ENCODE measurements at regions not wholly inside any gene's neighbourhood (a gene's known extent, or its start where the extent isn't known, plus 50 kb on each side); places are given as distances from the start of the nearest gene placed in this dataset.

DNA sequence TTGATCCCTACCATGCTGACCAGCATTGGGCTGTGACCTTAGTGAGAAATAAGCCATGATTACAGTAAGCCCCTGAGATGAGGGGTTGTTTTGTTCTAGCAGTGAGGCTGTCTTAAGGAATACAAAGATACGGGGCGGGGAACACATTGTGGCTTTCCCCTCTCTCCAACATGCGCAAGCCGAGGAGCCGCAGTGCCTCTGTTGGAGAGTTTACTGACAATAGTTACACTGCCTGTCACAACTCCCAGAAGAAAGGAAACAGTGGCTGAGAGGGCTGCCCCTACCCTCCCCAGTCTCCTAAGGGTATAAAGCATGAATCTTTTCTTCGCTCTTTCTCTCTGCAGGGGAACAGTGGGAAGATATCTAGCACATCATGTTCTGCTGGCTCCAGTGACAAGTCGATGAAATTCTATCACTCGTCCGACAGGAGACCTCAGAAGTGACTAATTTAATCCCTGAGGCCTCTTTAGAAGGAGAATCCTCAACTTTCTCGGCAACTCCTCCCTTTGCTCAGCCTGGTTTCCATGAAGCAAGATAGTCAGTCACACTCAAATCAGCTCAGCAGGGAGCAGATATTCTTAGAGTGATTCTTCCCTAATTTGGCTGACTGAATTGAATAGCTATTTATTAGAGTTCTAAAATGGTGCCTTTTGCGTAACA lies 409.0 kb upstream of the PROK2 start:
- H3K4me1 Mint-ChIP-seq, result no peaks in the 10 kb centered on the region
- CTCF ChIA-PET, result no interaction called here
- no peaks in the 10 kb centered on the region for H3K9me3 Mint-ChIP-seq
- no peaks in the 10 kb centered on the region for H3K4me1 ChIP-seq (ENCODE audit: insufficient read depth, low read length)
- no peak overlapping the region for H3K27ac ChIP-seq (ENCODE audit: low read depth, low read length)
- POLR2A ChIA-PET, result no interaction called here
- H3K27me3 Mint-ChIP-seq, result peaks cover 0 to 4% of the 10 kb centered on the region in 2 donors
- no peak overlapping the region for H3K4me3 ChIP-seq (ENCODE audit: low read length)
- no peaks in the 10 kb centered on the region for H3K9me3 ChIP-seq (ENCODE audit: low read length)
- H3K27me3 ChIP-seq (ENCODE audit: insufficient read depth, low read length, poor library complexity, severe bottlenecking), result no peaks in the 10 kb centered on the region
- H3K36me3 Mint-ChIP-seq, result peaks cover 0 to 1% (median 0%) of the 10 kb centered on the region in 3 donors
- no peak overlapping the region for H3K4me3 Mint-ChIP-seq
- DNase-seq, result no peak
- no peaks in the 10 kb centered on the region for H3K36me3 ChIP-seq (ENCODE audit: insufficient read depth, low read length)
- no peak overlapping the region for H3K27ac Mint-ChIP-seq

DNA sequence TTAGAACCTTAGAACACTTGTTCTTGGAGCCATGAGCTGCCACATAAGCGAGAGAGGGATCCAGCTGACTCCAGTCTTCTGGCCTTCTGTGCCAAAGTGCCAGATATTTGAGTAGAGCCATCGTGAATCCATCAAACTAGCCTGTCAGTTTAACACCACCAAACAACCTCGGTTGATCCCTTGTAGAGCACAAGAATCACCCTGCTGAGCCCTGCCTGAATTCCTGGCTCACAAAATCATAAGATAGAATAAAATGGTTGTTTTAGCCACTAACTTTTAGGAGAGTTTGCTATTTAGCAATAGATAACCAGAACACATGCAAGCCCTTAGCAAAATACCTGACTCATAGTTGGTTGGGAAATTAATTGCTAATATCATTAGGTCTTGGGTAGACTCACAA lies 407.6 kb upstream of the PROK2 start:
- ChIA-PET POLR2A (no interaction called here), CTCF (no interaction called here)
- Mint-ChIP-seq H3K4me3 (no peak overlapping the region), H3K4me1 (no peaks in the 10 kb centered on the region), H3K36me3 (no peaks in the 10 kb centered on the region), H3K27ac (no peak overlapping the region), H3K27me3 (peaks cover 0 to 4% of the 10 kb centered on the region in 2 donors), H3K9me3 (no peaks in the 10 kb centered on the region)
- Histone ChIP-seq H3K9me3 (ENCODE audit: low read length) (no peaks in the 10 kb centered on the region), H3K27ac (ENCODE audit: low read depth, low read length) (no peak overlapping the region), H3K4me3 (ENCODE audit: low read length) (no peak overlapping the region), H3K27me3 (ENCODE audit: insufficient read depth, low read length, poor library complexity, severe bottlenecking) (no peaks in the 10 kb centered on the region), H3K36me3 (ENCODE audit: insufficient read depth, low read length) (no peaks in the 10 kb centered on the region), H3K4me1 (ENCODE audit: insufficient read depth, low read length) (no peaks in the 10 kb centered on the region)
- no peak for DNase-seq

DNA sequence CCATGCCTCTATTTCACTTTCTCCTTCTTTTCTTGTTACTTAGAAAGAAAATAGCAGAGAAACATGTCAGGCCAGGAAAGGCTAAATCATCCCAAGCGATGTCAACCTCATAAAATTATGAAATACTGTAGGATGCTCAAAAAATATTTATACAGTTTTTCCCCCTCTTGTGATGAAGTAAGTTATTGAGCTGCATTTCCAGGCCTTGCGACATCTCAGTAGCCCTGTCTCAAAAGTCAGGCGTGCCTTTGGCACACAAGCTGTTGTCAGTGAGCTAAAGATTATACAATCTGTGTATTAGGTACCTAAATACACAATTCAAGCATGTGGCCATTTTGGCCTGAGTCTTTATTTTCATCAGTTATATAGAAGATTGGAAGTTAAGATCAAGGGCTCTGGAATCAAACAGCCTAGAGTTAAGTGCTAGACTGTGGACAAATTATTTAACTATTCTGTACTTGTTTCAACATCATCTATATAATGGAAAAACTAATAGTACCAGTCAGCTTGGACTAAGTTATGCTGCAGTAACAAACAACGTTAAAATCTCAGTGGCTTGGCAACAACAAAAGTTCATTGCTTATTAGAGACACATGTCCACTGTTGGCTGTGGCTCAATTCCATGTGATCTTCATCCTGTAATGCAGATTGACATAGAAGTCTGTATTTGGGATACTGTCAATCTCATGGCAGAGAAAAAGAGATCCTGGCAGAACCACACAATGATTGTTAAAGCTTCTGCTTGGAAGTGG lies 406.4 kb upstream of the PROK2 start:
- Histone ChIP-seq H3K4me1 (ENCODE audit: insufficient read depth, low read length) (no peaks in the 10 kb centered on the region), H3K4me3 (ENCODE audit: low read length) (no peak overlapping the region), H3K36me3 (ENCODE audit: insufficient read depth, low read length) (no peaks in the 10 kb centered on the region), H3K27me3 (ENCODE audit: insufficient read depth, low read length, poor library complexity, severe bottlenecking) (no peaks in the 10 kb centered on the region), H3K27ac (ENCODE audit: low read depth, low read length) (no peak overlapping the region), H3K9me3 (ENCODE audit: low read length) (no peaks in the 10 kb centered on the region)
- Mint-ChIP-seq H3K4me1 (no peaks in the 10 kb centered on the region), H3K27ac (no peak overlapping the region), H3K27me3 (peaks cover 5 to 6% of the 10 kb centered on the region in 2 donors), H3K9me3 (no peaks in the 10 kb centered on the region), H3K4me3 (no peak overlapping the region), H3K36me3 (no peaks in the 10 kb centered on the region)
- no peak for DNase-seq
- CTCF ChIA-PET, result interaction anchor here (1.0 kb wide), 1 partner anchor 11 kb away, joined by 3 read pairs; no protein-coding TSS in a partner anchor
- POLR2A ChIA-PET, result no interaction called here

- Histone ChIP-seq H3K9me3 (ENCODE audit: low read length) (no peaks in the 10 kb centered on the region), H3K4me3 (ENCODE audit: low read length) (no peak overlapping the region), H3K27me3 (ENCODE audit: insufficient read depth, low read length, poor library complexity, severe bottlenecking) (no peaks in the 10 kb centered on the region), H3K4me1 (ENCODE audit: insufficient read depth, low read length) (no peaks in the 10 kb centered on the region), H3K27ac (ENCODE audit: low read depth, low read length) (no peak overlapping the region), H3K36me3 (ENCODE audit: insufficient read depth, low read length) (no peaks in the 10 kb centered on the region)
- Mint-ChIP-seq H3K27ac (no peak overlapping the region), H3K27me3 (peaks cover 4 to 10% of the 10 kb centered on the region in 2 donors), H3K4me3 (no peak overlapping the region), H3K9me3 (no peaks in the 10 kb centered on the region), H3K4me1 (no peaks in the 10 kb centered on the region), H3K36me3 (no peaks in the 10 kb centered on the region)
- no peak for DNase-seq
- ChIA-PET CTCF (no interaction called here), POLR2A (no interaction called here)
Observed at GRCh38 chr3:72190050-72190449, 405.1 kb upstream of the PROK2 start.

DNA sequence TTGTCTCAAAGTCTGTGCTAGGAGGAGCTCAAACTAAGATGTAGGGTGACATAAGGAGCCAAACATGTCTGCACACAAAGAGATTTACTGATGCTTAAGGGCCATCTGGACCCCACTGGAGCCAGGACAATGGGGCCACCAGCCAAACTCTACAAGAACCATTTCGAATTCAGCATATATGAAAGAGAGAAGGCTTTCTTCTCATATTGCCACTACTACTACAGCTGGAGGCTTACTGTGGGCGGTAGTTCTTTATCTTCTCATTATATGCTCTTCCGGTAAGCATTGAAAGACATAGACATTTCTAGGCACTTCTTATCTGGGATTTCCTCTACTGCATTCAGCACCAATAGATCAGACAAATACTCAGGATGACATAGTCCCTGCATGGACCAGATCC lies 404.4 kb upstream of the PROK2 start:
- no peak overlapping the region for H3K4me3 Mint-ChIP-seq
- Histone ChIP-seq H3K9me3 (ENCODE audit: low read length) (no peaks in the 10 kb centered on the region), H3K4me3 (ENCODE audit: low read length) (no peak overlapping the region), H3K4me1 (ENCODE audit: insufficient read depth, low read length) (no peaks in the 10 kb centered on the region), H3K27me3 (ENCODE audit: insufficient read depth, low read length, poor library complexity, severe bottlenecking) (no peaks in the 10 kb centered on the region), H3K27ac (ENCODE audit: low read depth, low read length) (no peak overlapping the region), H3K36me3 (ENCODE audit: insufficient read depth, low read length) (no peaks in the 10 kb centered on the region)
- H3K36me3 Mint-ChIP-seq, result no peaks in the 10 kb centered on the region
- ChIA-PET CTCF (no interaction called here), POLR2A (no interaction called here)
- H3K9me3 Mint-ChIP-seq, result peaks cover 0 to 2% (median 0%) of the 10 kb centered on the region in 5 donors
- no peak for DNase-seq
- H3K27ac Mint-ChIP-seq, result no peak overlapping the region
- no peaks in the 10 kb centered on the region for H3K4me1 Mint-ChIP-seq
- H3K27me3 Mint-ChIP-seq, result peaks cover 4 to 10% of the 10 kb centered on the region in 2 donors

DNA sequence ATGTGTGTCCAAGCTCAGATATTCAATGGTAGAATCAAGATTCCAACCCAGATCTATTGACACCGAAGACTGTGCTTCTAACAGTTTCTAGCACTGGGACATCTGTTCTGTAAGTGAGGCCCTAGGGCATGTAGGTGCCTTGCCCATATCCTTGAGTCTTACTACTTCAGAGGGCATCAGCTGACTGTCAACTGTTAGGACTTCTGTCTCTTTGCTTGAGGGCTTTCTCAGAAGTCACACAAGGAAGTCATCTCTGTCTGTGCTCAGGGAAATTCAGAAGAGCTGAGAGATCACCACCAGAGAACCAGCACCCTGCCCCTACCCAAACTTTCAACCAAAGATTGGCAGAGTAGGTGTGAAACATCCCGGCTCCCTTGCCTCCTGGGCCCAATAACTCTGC lies 403.6 kb upstream of the PROK2 start:
- Mint-ChIP-seq H3K27ac (no peak overlapping the region), H3K36me3 (no peaks in the 10 kb centered on the region), H3K9me3 (peaks cover 0 to 2% (median 0%) of the 10 kb centered on the region in 5 donors), H3K27me3 (peaks cover 5 to 10% of the 10 kb centered on the region in 2 donors), H3K4me3 (no peak overlapping the region), H3K4me1 (no peaks in the 10 kb centered on the region)
- CTCF ChIA-PET, result no interaction called here
- Histone ChIP-seq H3K27me3 (ENCODE audit: insufficient read depth, low read length, poor library complexity, severe bottlenecking) (no peaks in the 10 kb centered on the region), H3K9me3 (ENCODE audit: low read length) (no peaks in the 10 kb centered on the region), H3K4me1 (ENCODE audit: insufficient read depth, low read length) (no peaks in the 10 kb centered on the region), H3K27ac (ENCODE audit: low read depth, low read length) (no peak overlapping the region), H3K36me3 (ENCODE audit: insufficient read depth, low read length) (no peaks in the 10 kb centered on the region), H3K4me3 (ENCODE audit: low read length) (no peak overlapping the region)
- POLR2A ChIA-PET, result no interaction called here
- no peak for DNase-seq

DNA sequence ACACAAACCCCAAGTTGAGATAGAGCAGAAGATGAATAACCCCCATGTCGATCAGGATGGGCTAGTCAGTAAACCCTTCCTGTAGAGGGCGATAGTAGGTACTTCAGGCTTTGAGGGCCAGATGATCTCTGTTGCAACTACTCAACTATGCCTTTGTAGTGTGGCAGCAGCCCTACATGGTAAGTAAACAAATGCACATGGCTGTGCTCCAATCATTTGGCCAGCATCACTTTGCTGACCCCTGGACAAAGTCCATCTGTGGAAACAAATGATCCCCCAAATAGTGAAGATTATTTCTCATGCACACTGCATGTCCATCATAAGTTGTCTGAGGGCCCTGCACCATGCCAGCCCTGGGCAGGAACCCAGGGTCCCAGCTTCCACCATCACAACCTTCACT lies 402.2 kb upstream of the PROK2 start:
- H3K4me3 Mint-ChIP-seq, result no peak overlapping the region
- no peaks in the 10 kb centered on the region for H3K36me3 ChIP-seq (ENCODE audit: insufficient read depth, low read length)
- peaks cover 0 to 2% (median 0%) of the 10 kb centered on the region in 5 donors for H3K9me3 Mint-ChIP-seq
- no peaks in the 10 kb centered on the region for H3K9me3 ChIP-seq (ENCODE audit: low read length)
- peaks cover 10 to 15% of the 10 kb centered on the region in 2 donors for H3K27me3 Mint-ChIP-seq
- ChIA-PET POLR2A (no interaction called here), CTCF (no interaction called here)
- H3K36me3 Mint-ChIP-seq, result no peaks in the 10 kb centered on the region
- no peaks in the 10 kb centered on the region for H3K4me1 Mint-ChIP-seq
- no peaks in the 10 kb centered on the region for H3K4me1 ChIP-seq (ENCODE audit: insufficient read depth, low read length)
- DNase-seq, result no peak
- H3K4me3 ChIP-seq (ENCODE audit: low read length), result no peak overlapping the region
- H3K27ac Mint-ChIP-seq, result no peak overlapping the region
- no peaks in the 10 kb centered on the region for H3K27me3 ChIP-seq (ENCODE audit: insufficient read depth, low read length, poor library complexity, severe bottlenecking)
- H3K27ac ChIP-seq (ENCODE audit: low read depth, low read length), result no peak overlapping the region

DNA sequence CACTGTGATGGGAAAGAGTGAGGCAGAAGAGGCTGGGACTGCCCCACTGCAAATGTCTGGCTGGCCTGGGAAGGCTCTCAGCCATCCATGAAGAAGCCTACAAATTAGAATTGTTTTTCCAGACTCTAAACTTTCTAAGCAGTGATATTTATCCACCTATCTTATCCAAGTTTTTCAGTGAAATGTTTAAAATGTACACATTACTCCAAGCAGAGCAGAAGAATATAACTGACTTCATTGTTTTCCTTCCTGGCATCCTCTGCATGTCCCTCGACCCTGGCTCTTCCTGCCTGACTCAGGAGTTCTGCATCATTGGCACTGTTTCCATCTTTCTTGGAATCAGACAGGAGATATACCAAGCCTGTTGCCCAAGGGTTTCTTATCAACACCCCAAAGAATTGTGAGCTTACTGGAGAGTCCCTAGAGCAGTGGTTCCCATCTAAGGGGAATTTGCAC lies 401.5 kb upstream of the PROK2 start:
- Histone ChIP-seq H3K27me3 (ENCODE audit: insufficient read depth, low read length, poor library complexity, severe bottlenecking) (no peaks in the 10 kb centered on the region), H3K4me3 (ENCODE audit: low read length) (no peak overlapping the region), H3K4me1 (ENCODE audit: insufficient read depth, low read length) (no peaks in the 10 kb centered on the region), H3K9me3 (ENCODE audit: low read length) (no peaks in the 10 kb centered on the region), H3K36me3 (ENCODE audit: insufficient read depth, low read length) (no peaks in the 10 kb centered on the region), H3K27ac (ENCODE audit: low read depth, low read length) (no peak overlapping the region)
- H3K4me3 Mint-ChIP-seq, result no peak overlapping the region
- ChIA-PET POLR2A (no interaction called here), CTCF (no interaction called here)
- H3K9me3 Mint-ChIP-seq, result peaks cover 0 to 2% (median 0%) of the 10 kb centered on the region in 5 donors
- H3K27ac Mint-ChIP-seq, result peak overlapping the region in 1 of 8 donors; percentile 34
- peaks cover 10 to 22% of the 10 kb centered on the region in 2 donors for H3K27me3 Mint-ChIP-seq
- DNase-seq, result no peak
- no peaks in the 10 kb centered on the region for H3K4me1 Mint-ChIP-seq
- H3K36me3 Mint-ChIP-seq, result no peaks in the 10 kb centered on the region
